ENCODE measurements at regions not wholly inside any gene's neighbourhood (a gene's known extent, or its start where the extent isn't known, plus 50 kb on each side); places are given as distances from the start of the nearest gene placed in this dataset.

GRCh38 chr5:5589857-5590256 lies 167.4 kb downstream of the ICE1 start:
- intact Hi-C loops (cut with micrococcal nuclease; ENCODE audit: unreplicated experiment) = no loop called here
- Histone ChIP-seq H3K4me3 (ENCODE audit: low read depth, low read length, poor library complexity, severe bottlenecking) (no peak overlapping the region), H3K27me3 (replicated peaks; ENCODE audit: insufficient read depth, low read depth, low read length, poor library complexity) (peaks cover 34% of the 10 kb centered on the region), H3K4me1 (ENCODE audit: insufficient read depth, low read length, poor library complexity, severe bottlenecking) (no peaks in the 10 kb centered on the region), H3K9me3 (ENCODE audit: low read depth, low read length, poor library complexity, severe bottlenecking) (no peaks in the 10 kb centered on the region), H3K36me3 (ENCODE audit: insufficient read depth, low read length, poor library complexity, severe bottlenecking) (no peaks in the 10 kb centered on the region), H3K27ac (ENCODE audit: low read depth, low read length, poor library complexity, severe bottlenecking) (no peak overlapping the region)
- TF ChIP-seq CTCF (conservative IDR thresholded peaks at IDR 0.05; ENCODE audit: low read depth, low read length) (no peak), EZH2 (IDR thresholded peaks at IDR 0.05; ENCODE audit: borderline replicate concordance, low read depth, low read length, poor library complexity, severe bottlenecking) (no peak)
- DNase-seq (ENCODE audit: low spot score) = no peak
- CTCF ChIA-PET = no interaction called here
- POLR2A ChIA-PET (ENCODE audit: low non-redundant PET) = no interaction called here
- no TSS peak for BruUV-seq (replicated peaks)

GRCh38 chr5:5588887-5589826 lies 166.7 kb downstream of the ICE1 start:
- ChIA-PET CTCF (interaction anchor here (0.6 kb wide), 1 partner anchor 13 kb away, joined by 3 read pairs; no protein-coding TSS in a partner anchor), POLR2A (ENCODE audit: low non-redundant PET) (no interaction called here)
- intact Hi-C loops (cut with micrococcal nuclease; ENCODE audit: unreplicated experiment) = no loop called here
- Histone ChIP-seq H3K9me3 (ENCODE audit: low read depth, low read length, poor library complexity, severe bottlenecking) (no peaks in the 10 kb centered on the region), H3K27me3 (replicated peaks; ENCODE audit: insufficient read depth, low read depth, low read length, poor library complexity) (peaks cover 33% of the 10 kb centered on the region), H3K36me3 (ENCODE audit: insufficient read depth, low read length, poor library complexity, severe bottlenecking) (no peaks in the 10 kb centered on the region), H3K4me1 (ENCODE audit: insufficient read depth, low read length, poor library complexity, severe bottlenecking) (no peaks in the 10 kb centered on the region), H3K4me3 (ENCODE audit: low read depth, low read length, poor library complexity, severe bottlenecking) (no peak overlapping the region), H3K27ac (ENCODE audit: low read depth, low read length, poor library complexity, severe bottlenecking) (no peak overlapping the region)
- TF ChIP-seq EZH2 (IDR thresholded peaks at IDR 0.05; ENCODE audit: borderline replicate concordance, low read depth, low read length, poor library complexity, severe bottlenecking) (no peak), CTCF (conservative IDR thresholded peaks at IDR 0.05; ENCODE audit: low read depth, low read length) (no peak)
- BruUV-seq (replicated peaks) = no TSS peak
- DNase-seq (ENCODE audit: low spot score) = no peak

- Histone ChIP-seq H3K27ac (ENCODE audit: low read depth, low read length, poor library complexity, severe bottlenecking) (no peak overlapping the region), H3K27me3 (replicated peaks; ENCODE audit: insufficient read depth, low read depth, low read length, poor library complexity) (peaks cover 25% of the 10 kb centered on the region), H3K9me3 (ENCODE audit: low read depth, low read length, poor library complexity, severe bottlenecking) (no peaks in the 10 kb centered on the region), H3K36me3 (ENCODE audit: insufficient read depth, low read length, poor library complexity, severe bottlenecking) (no peaks in the 10 kb centered on the region), H3K4me1 (ENCODE audit: insufficient read depth, low read length, poor library complexity, severe bottlenecking) (no peaks in the 10 kb centered on the region), H3K4me3 (ENCODE audit: low read depth, low read length, poor library complexity, severe bottlenecking) (no peak overlapping the region)
- CTCF ChIA-PET = no interaction called here
- no peak for TF ChIP-seq EZH2 (IDR thresholded peaks at IDR 0.05; ENCODE audit: borderline replicate concordance, low read depth, low read length, poor library complexity, severe bottlenecking)
- no TSS peak for BruUV-seq (replicated peaks)
- POLR2A ChIA-PET (ENCODE audit: low non-redundant PET) = no interaction called here
- intact Hi-C loops (cut with micrococcal nuclease; ENCODE audit: unreplicated experiment) = no loop called here
- no peak for DNase-seq (ENCODE audit: low spot score)
Measured at GRCh38 chr5:5588386-5588785, 165.9 kb downstream of the ICE1 start.
